ENCODE measurements at regions not wholly inside any gene's neighbourhood (a gene's known extent, or its start where the extent isn't known, plus 50 kb on each side); places are given as distances from the start of the nearest gene placed in this dataset.
"Not testable (repeated sequence)": the region's sequence is repeated elsewhere in the genome, so short reads cannot be mapped to it uniquely, and the experiment has no call there.

GRCh38 chr10:43997330-43997729 is 348.6 kb upstream of the ZNF32 start:
- DNase-seq (ENCODE audit: low read depth) = no peak
- no peak overlapping the region for H3K4me3 ChIP-seq (ENCODE audit: low read length)
- TF ChIP-seq CTCF (conservative IDR thresholded peaks at IDR 0.05; ENCODE audit: low read depth, low read length) = no peak

DNA sequence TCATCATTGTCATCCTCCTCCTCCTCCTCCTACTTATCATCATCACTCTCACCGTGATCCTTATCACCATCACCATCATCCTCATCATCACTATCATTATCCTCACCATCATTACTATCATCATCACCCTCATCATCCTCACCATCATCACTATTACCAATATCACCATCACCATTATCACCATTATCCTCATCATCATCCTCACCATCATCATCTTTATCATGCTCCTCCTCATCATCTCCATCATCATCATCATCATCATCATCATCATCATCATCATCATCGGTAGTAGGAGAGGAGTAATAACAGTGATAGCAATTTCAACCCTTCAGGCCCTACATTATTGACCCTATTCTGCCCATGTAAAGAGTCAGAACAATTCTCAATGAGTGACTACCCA is 345.9 kb upstream of the ZNF32 start:
- no peak for TF ChIP-seq CTCF (conservative IDR thresholded peaks at IDR 0.05; ENCODE audit: low read depth, low read length)
- H3K4me3 ChIP-seq (ENCODE audit: low read length) = no peak overlapping the region
- no peak for DNase-seq (ENCODE audit: low read depth)

GRCh38 chr10:43992816-43993215 is 344.1 kb upstream of the ZNF32 start:
- H3K4me3 ChIP-seq (ENCODE audit: low read length); DNase-seq (ENCODE audit: low read depth): not testable (repeated sequence)

DNA sequence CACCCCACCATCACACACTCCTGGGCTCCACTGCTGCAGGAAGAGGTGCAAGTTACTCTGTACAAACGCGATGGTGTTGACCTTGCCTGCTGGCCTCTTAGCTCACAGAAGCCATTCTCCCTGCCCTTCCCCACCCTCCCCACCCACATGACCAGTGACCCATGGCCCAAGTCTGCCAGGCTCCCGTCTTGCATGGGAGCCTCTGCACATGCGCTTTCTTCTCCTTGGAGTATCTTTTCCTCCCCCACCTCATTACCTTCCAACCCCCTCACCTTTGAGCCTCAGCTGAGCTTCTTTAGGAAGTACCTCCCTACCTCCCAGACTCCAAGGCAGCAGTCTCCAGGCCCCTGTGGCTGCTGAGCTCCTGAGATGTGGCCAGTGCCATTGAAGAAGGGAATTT is 337.7 kb upstream of the ZNF32 start:
- no peak overlapping the region for H3K4me3 ChIP-seq (ENCODE audit: low read length)
- no peak for DNase-seq (ENCODE audit: low read depth)
- TF ChIP-seq CTCF (conservative IDR thresholded peaks at IDR 0.05; ENCODE audit: low read depth, low read length) = no peak

DNA sequence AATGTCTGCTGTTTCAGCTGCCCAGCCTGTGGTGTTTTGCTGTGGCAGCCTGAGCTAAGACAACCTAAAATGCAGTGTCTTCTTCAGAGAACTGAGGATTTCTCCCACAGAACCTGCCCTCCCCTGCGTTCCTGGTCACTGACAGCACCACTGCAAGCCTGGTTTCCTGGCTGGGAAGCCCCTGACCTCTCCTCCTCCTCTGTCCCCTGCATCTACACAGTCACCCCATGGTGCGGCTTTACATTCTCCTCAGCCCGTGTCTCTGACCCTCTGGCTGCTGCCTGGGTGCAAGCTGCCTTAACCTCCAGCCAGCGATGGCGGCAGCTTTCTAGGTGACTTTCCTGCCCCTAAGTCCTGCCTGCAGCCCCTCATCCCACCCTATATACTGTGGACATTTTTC is 337.3 kb upstream of the ZNF32 start:
- no peak for DNase-seq (ENCODE audit: low read depth)
- H3K4me3 ChIP-seq (ENCODE audit: low read length) = no peak overlapping the region
- TF ChIP-seq CTCF (conservative IDR thresholded peaks at IDR 0.05; ENCODE audit: low read depth, low read length) = no peak

GRCh38 chr10:43983856-43984271 is 335.2 kb upstream of the ZNF32 start:
- no peak for TF ChIP-seq CTCF (conservative IDR thresholded peaks at IDR 0.05; ENCODE audit: low read depth, low read length)
- no peak overlapping the region for H3K4me3 ChIP-seq (ENCODE audit: low read length)
- DNase-seq (ENCODE audit: low read depth) = no peak

- DNase-seq (ENCODE audit: low read depth) = no peak
- TF ChIP-seq CTCF (conservative IDR thresholded peaks at IDR 0.05; ENCODE audit: low read depth, low read length) = no peak
- no peak overlapping the region for H3K4me3 ChIP-seq (ENCODE audit: low read length)
Observed at GRCh38 chr10:43983405-43983804, 334.7 kb upstream of the ZNF32 start.

DNA sequence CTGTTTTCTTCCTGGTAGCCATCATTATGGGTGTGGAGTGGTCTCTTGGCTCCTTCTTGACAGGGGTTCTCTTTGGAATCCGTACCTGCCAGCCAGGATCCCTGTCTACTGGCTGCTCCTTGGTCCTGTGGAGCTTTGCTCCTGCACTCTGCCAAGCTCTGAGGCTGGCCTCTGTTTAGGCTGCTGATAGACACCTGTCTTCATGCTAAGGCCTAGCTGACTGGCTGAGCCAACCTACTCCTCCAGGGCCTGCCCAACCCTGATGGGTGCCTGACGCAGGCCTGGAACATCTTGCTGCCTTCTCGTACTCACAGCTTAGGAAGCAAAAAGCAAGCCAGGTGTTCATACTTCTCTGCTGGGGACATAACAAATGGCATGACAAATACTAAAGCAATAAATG is 333.6 kb upstream of the ZNF32 start:
- DNase-seq (ENCODE audit: low read depth) = no peak
- TF ChIP-seq CTCF (conservative IDR thresholded peaks at IDR 0.05; ENCODE audit: low read depth, low read length) = no peak
- no peak overlapping the region for H3K4me3 ChIP-seq (ENCODE audit: low read length)
